A549 (cell line): ENCODE measurements at regions not wholly inside any gene's neighbourhood (a gene's known extent, or its start where the extent isn't known, plus 50 kb on each side); places are given as distances from the start of the nearest gene placed in this dataset.

Experiments
- ATAC-seq, 2 experiments: fragments of 200-7000 bp in 1 of 2; fragments of >200 bp in 1 of 2; cut with Nextera tagmentation in 1 of 2; cut with Tn5 transposase in 1 of 2; 3 replicates each; pipeline versions ENCODE4 v1.8.0 to v1.9.1; 2018 to 2020; ENCODE audit warnings: mild to moderate bottlenecking in 1 of 2, moderate library complexity in 1 of 2
- CTCF ChIA-PET: fragments of 300-600 bp; sonication (Branson Sonifier 250); formaldehyde crosslinking; extraction: SDS; loops from one replicate; lab custom pipeline; 2021; ENCODE audit warnings: antibody characterized with exemption, inconsistent platforms; lab: Yijun Ruan, JAX
- POLR2A ChIA-PET: fragments of 350-600 bp; formaldehyde crosslinking; extraction: SDS; loops from one replicate; lab custom pipeline; 2021; ENCODE audit warnings: antibody characterized with exemption, inconsistent platforms; lab: Yijun Ruan, JAX
- DNase-seq, 2 experiments: peaks; one replicate each; pipeline versions ENCODE4 v3.0.0 to v3.0.0-alpha.2; 2011 to 2016; ENCODE audit warnings: low read depth in 1 of 2, low spot score in 1 of 2
- FAIRE-seq: peaks from 2 replicates; lab custom pipeline; 2011; peaks lifted over from hg19 to GRCh38; lab: Jason Lieb, UNC
- H3K27ac ChIP-seq, 2 experiments: fragments of >200 bp; sonication (Bioruptor Twin); formaldehyde crosslinking; 3 replicates each; pipeline ENCODE4 v1.5.1; 2016 to 2017
- H3K4me1 ChIP-seq: fragments of >200 bp; sonication (Bioruptor Twin); formaldehyde crosslinking; 3 replicates; pipeline ENCODE4 v1.6.1; 2016
- H3K4me2 ChIP-seq: fragments of >200 bp; sonication (Bioruptor Twin); formaldehyde crosslinking; 3 replicates; pipeline ENCODE4 v1.6.1; 2016
- H3K4me3 ChIP-seq: fragments of >200 bp; sonication (Bioruptor Twin); formaldehyde crosslinking; 3 replicates; pipeline ENCODE4 v1.5.1; 2016
- H3K9me3 ChIP-seq: fragments of >200 bp; sonication (Bioruptor Twin); formaldehyde crosslinking; 3 replicates; pipeline ENCODE4 v1.6.1; 2016
- CBX2 ChIP-seq: fragments of 200-600 bp; sonication (generic); IDR thresholded peaks from 2 replicates; pipeline ENCODE4 v1.6.1; 2016; ENCODE audit warnings: low read depth, mild to moderate bottlenecking, borderline replicate concordance
- EHF ChIP-seq: fragments of 250-450 bp; sonication (Bioruptor Pico); IDR thresholded peaks from 2 replicates; pipeline ENCODE4 v1.5.0; 2020; ENCODE audit warnings: mild to moderate bottlenecking
- EHMT2 ChIP-seq: fragments of 200-600 bp; sonication (generic); IDR thresholded peaks from 2 replicates; pipeline ENCODE4 v1.6.1; 2016; ENCODE audit warnings: antibody characterized with exemption, low read depth, mild to moderate bottlenecking, moderate library complexity
- EP300 ChIP-seq, 2 experiments: fragments of >200 bp; sonication (Bioruptor Twin); formaldehyde crosslinking; IDR thresholded peaks; 2 replicates in 1 of 2; 3 replicates in 1 of 2; pipeline ENCODE4 v1.6.1; 2016 to 2017
- FOSB ChIP-seq: fragments of 250-450 bp; sonication (Bioruptor Pico); IDR thresholded peaks from 2 replicates; pipeline ENCODE4 v1.5.0; 2020; ENCODE audit warnings: mild to moderate bottlenecking, moderate library complexity
- FOSL2 ChIP-seq, 2 experiments: fragments of 450-650 bp in 1 of 2; fragments of >200 bp in 1 of 2; sonication (Bioruptor Twin) in 1 of 2; formaldehyde crosslinking; IDR thresholded peaks; 2 replicates each; pipeline versions ENCODE4 v1.5.0 to v1.6.1; 2016 to 2020; ENCODE audit warnings: mild to moderate bottlenecking in 1 of 2, moderate library complexity in 1 of 2
- HEYL ChIP-seq: fragments of 250-450 bp; sonication (Bioruptor Pico); IDR thresholded peaks from 2 replicates; pipeline ENCODE4 v1.8.0; 2021; ENCODE audit warnings: mild to moderate bottlenecking, moderate library complexity
- HOXB13 ChIP-seq: fragments of 250-450 bp; sonication (Bioruptor Pico); IDR thresholded peaks from 2 replicates; pipeline ENCODE4 v1.5.0; 2020; ENCODE audit warnings: low read depth, mild to moderate bottlenecking, moderate library complexity
- HOXB5 ChIP-seq: fragments of 250-450 bp; sonication (Bioruptor Pico); IDR thresholded peaks from 2 replicates; pipeline ENCODE4 v1.5.0; 2020; ENCODE audit warnings: mild to moderate bottlenecking, moderate library complexity
- JUN ChIP-seq, 2 experiments: fragments of >200 bp; sonication (Bioruptor Twin); formaldehyde crosslinking; IDR thresholded peaks; 2 replicates in 1 of 2; 3 replicates in 1 of 2; pipeline ENCODE4 v1.6.1; 2016 to 2017
- JUNB ChIP-seq: fragments of >200 bp; sonication (Bioruptor Twin); formaldehyde crosslinking; IDR thresholded peaks from 2 replicates; pipeline ENCODE4 v1.6.1; 2016
- KDM5A ChIP-seq: fragments of 200-600 bp; sonication (generic); IDR thresholded peaks from 2 replicates; pipeline ENCODE4 v1.6.1; 2016; ENCODE audit warnings: antibody characterized with exemption, mild to moderate bottlenecking
- MAZ ChIP-seq: fragments of 150-350 bp; IDR thresholded peaks from 2 replicates; pipeline ENCODE4 v1.6.1; 2014; ENCODE audit warnings: antibody characterized with exemption, low read depth, low read length, borderline replicate concordance
- MYC ChIP-seq: IDR thresholded peaks from 2 replicates; pipeline ENCODE4 v1.6.1; 2012; ENCODE audit warnings: mild to moderate bottlenecking, inconsistent platforms, low read length, improper control_type of control experiment, borderline replicate concordance
- NPAS2 ChIP-seq: fragments of 250-450 bp; sonication (Bioruptor Pico); IDR thresholded peaks from 2 replicates; pipeline ENCODE4 v1.8.0; 2022; ENCODE audit warnings: mild to moderate bottlenecking, moderate library complexity, borderline replicate concordance
- NR3C1 ChIP-seq: fragments of >200 bp; sonication (Bioruptor Twin); formaldehyde crosslinking; IDR thresholded peaks from 3 replicates; pipeline ENCODE4 v1.6.1; 2017
- RAD21 ChIP-seq, 2 experiments: fragments of >200 bp in 1 of 2; sonication (Bioruptor Twin) in 1 of 2; formaldehyde crosslinking in 1 of 2; IDR thresholded peaks in 1 of 2; conservative IDR thresholded peaks in 1 of 2; 2 replicates in 1 of 2; 3 replicates in 1 of 2; pipeline ENCODE4 v1.6.1; 2012 to 2018; ENCODE audit warnings: inconsistent platforms in 1 of 2
- RARB ChIP-seq: fragments of 250-450 bp; sonication (Bioruptor Pico); IDR thresholded peaks from 2 replicates; pipeline ENCODE4 v1.8.0; 2021; ENCODE audit warnings: mild to moderate bottlenecking, moderate library complexity
- RFX5 ChIP-seq: fragments of 450-650 bp; IDR thresholded peaks from 2 replicates; pipeline ENCODE4 v1.7.1; 2014; ENCODE audit warnings: antibody characterized with exemption, mild to moderate bottlenecking, moderate library complexity
- SMC3 ChIP-seq: fragments of >200 bp; sonication (Bioruptor Twin); formaldehyde crosslinking; IDR thresholded peaks from 3 replicates; pipeline ENCODE4 v1.6.1; 2018; ENCODE audit warnings: inconsistent platforms
- SREBF2 ChIP-seq: fragments of 450-650 bp; IDR thresholded peaks from 2 replicates; pipeline ENCODE4 v1.6.1; 2014; ENCODE audit warnings: mild to moderate bottlenecking, moderate library complexity
- ZC3H11A ChIP-seq: fragments of 450-650 bp; IDR thresholded peaks from 2 replicates; pipeline ENCODE4 v1.6.1; 2014; ENCODE audit warnings: antibody characterized with exemption, mild to moderate bottlenecking
- ZSCAN20 ChIP-seq: fragments of 250-450 bp; sonication (Bioruptor Pico); IDR thresholded peaks from 2 replicates; pipeline ENCODE4 v1.8.0; 2022; ENCODE audit warnings: mild to moderate bottlenecking, moderate library complexity
- WGBS: methylation state at CpG from one replicate; pipeline ENCODE4 v1.1.6; 2017; ENCODE audit errors: missing lambda C conversion rate; 5-methylcytosine and 5-hydroxymethylcytosine counted together
- TF ChIP-seq, protein P1 (sequence below): fragments of 150-350 bp; IDR thresholded peaks from 2 replicates; pipeline ENCODE4 v1.6.1; 2014; ENCODE audit warnings: low read depth, mild to moderate bottlenecking, low read length
- TF ChIP-seq, protein P2 (sequence below): fragments of >200 bp; sonication (Bioruptor Twin); formaldehyde crosslinking; IDR thresholded peaks from 3 replicates; pipeline ENCODE4 v1.5.1; 2016
- TF ChIP-seq, protein P3 (sequence below): IDR thresholded peaks from 2 replicates; pipeline ENCODE4 v1.6.1; 2012; ENCODE audit warnings: low read depth, borderline replicate concordance
- TF ChIP-seq, protein P4 (sequence below): fragments of >200 bp; sonication (Bioruptor Twin); formaldehyde crosslinking; IDR thresholded peaks from 3 replicates; pipeline ENCODE4 v1.6.1; 2016
- TF ChIP-seq, protein P5 (sequence below): fragments of >200 bp; sonication (Bioruptor Twin); formaldehyde crosslinking; IDR thresholded peaks from 2 replicates; pipeline ENCODE4 v1.6.1; 2016

DNA sequence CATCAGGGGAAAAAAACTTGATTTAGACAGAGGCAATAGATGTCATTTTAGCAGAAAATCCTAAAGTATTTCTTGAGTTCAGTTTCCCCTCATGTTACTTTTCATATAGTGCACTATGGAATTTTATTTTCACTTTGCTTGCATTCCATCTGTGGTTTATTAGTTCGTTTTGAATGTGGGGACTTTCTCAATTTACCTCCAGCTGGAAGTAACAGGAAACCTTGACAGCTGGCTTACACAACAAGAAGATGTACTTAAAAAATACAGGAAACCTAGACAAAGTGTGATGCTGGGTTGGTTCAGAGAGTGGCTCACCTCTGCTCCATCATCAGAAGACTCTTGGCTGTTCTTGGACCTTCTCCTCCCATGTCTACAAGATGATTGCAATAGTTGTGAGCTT, 567.0 kb downstream of the CETN3 start:
- DNase-seq (no peak), ATAC-seq (no peak), FAIRE-seq (no peak)
- no peaks in the 10 kb centered on the region for H3K9me3 ChIP-seq
- CTCF ChIA-PET, result no interaction called here
- no peaks in the 10 kb centered on the region for H3K4me1 ChIP-seq
- POLR2A ChIA-PET, result no interaction called here
- H3K4me3 ChIP-seq, result no peak overlapping the region
- no peak for TF ChIP-seq ZSCAN20 (CRISPR knock-in tag)
- TF ChIP-seq HOXB5, result no peak
- no peak for TF ChIP-seq EP300 (IDR thresholded peaks at IDR 0.05)
- TF ChIP-seq ZC3H11A, result no peak
- TF ChIP-seq JUN (IDR thresholded peaks at IDR 0.05), result no peak
- TF ChIP-seq, protein P1, sequence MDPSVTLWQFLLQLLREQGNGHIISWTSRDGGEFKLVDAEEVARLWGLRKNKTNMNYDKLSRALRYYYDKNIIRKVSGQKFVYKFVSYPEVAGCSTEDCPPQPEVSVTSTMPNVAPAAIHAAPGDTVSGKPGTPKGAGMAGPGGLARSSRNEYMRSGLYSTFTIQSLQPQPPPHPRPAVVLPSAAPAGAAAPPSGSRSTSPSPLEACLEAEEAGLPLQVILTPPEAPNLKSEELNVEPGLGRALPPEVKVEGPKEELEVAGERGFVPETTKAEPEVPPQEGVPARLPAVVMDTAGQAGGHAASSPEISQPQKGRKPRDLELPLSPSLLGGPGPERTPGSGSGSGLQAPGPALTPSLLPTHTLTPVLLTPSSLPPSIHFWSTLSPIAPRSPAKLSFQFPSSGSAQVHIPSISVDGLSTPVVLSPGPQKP, result no peak
- no peak for TF ChIP-seq CBX2
- TF ChIP-seq FOSL2 (IDR thresholded peaks at IDR 0.05), result no peak
- no peak for TF ChIP-seq FOSL2 (CRISPR knock-in tag; IDR thresholded peaks at IDR 0.05)
- no peak for TF ChIP-seq EHMT2
- no peak for TF ChIP-seq EHF
- no peak for TF ChIP-seq RARB (CRISPR knock-in tag)
- TF ChIP-seq, protein P2, sequence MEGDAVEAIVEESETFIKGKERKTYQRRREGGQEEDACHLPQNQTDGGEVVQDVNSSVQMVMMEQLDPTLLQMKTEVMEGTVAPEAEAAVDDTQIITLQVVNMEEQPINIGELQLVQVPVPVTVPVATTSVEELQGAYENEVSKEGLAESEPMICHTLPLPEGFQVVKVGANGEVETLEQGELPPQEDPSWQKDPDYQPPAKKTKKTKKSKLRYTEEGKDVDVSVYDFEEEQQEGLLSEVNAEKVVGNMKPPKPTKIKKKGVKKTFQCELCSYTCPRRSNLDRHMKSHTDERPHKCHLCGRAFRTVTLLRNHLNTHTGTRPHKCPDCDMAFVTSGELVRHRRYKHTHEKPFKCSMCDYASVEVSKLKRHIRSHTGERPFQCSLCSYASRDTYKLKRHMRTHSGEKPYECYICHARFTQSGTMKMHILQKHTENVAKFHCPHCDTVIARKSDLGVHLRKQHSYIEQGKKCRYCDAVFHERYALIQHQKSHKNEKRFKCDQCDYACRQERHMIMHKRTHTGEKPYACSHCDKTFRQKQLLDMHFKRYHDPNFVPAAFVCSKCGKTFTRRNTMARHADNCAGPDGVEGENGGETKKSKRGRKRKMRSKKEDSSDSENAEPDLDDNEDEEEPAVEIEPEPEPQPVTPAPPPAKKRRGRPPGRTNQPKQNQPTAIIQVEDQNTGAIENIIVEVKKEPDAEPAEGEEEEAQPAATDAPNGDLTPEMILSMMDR, result no peak
- TF ChIP-seq MYC, result no peak
- TF ChIP-seq, protein P3, sequence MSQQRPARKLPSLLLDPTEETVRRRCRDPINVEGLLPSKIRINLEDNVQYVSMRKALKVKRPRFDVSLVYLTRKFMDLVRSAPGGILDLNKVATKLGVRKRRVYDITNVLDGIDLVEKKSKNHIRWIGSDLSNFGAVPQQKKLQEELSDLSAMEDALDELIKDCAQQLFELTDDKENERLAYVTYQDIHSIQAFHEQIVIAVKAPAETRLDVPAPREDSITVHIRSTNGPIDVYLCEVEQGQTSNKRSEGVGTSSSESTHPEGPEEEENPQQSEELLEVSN, result no peak
- no peak for TF ChIP-seq KDM5A
- TF ChIP-seq, protein P4, sequence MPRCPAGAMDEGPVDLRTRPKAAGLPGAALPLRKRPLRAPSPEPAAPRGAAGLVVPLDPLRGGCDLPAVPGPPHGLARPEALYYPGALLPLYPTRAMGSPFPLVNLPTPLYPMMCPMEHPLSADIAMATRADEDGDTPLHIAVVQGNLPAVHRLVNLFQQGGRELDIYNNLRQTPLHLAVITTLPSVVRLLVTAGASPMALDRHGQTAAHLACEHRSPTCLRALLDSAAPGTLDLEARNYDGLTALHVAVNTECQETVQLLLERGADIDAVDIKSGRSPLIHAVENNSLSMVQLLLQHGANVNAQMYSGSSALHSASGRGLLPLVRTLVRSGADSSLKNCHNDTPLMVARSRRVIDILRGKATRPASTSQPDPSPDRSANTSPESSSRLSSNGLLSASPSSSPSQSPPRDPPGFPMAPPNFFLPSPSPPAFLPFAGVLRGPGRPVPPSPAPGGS, result no peak
- no peak for TF ChIP-seq NPAS2
- H3K27ac ChIP-seq, result no peak overlapping the region
- no peak overlapping the region for H3K4me2 ChIP-seq
- WGBS, result 3% methylated on average over 1 of the region's 1 CpG

DNA sequence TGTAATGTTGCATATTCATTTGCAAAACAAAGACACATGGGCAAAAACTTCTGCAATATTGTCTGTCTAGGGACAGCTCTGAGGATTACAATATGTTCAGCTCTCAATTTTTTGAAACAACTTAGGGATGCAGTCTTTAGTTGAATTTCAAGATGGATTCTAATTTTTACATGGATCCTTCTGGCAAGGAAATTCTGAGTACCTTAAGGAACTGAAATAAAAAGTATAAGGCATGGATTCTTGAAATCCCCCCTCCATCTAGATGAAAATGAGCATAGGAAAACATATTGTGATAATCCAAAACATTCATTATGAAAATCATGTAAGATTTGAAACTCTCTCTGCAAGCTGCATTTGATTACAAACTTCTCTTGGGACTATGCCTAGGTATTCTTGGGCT, 568.6 kb downstream of the CETN3 start:
- Histone ChIP-seq H3K9me3 (no peaks in the 10 kb centered on the region), H3K4me1 (no peaks in the 10 kb centered on the region), H3K4me3 (no peak overlapping the region), H3K27ac (no peak overlapping the region), H3K4me2 (no peak overlapping the region)
- no peak for TF ChIP-seq NPAS2
- no peak for TF ChIP-seq JUN (IDR thresholded peaks at IDR 0.05)
- TF ChIP-seq SREBF2, result no peak
- no peak for TF ChIP-seq RFX5
- TF ChIP-seq, protein P1, result no peak
- TF ChIP-seq HEYL (CRISPR knock-in tag), result no peak
- TF ChIP-seq KDM5A, result no peak
- TF ChIP-seq EHF, result no peak
- TF ChIP-seq JUNB, result no peak
- no peak for TF ChIP-seq NR3C1
- TF ChIP-seq RAD21 (conservative IDR thresholded peaks at IDR 0.05 in 1 of 2, IDR thresholded peaks at IDR 0.05 in 1 of 2), result no peak
- no peak for TF ChIP-seq FOSB (CRISPR knock-in tag)
- TF ChIP-seq FOSL2 (IDR thresholded peaks at IDR 0.05), result no peak
- TF ChIP-seq FOSL2 (CRISPR knock-in tag; IDR thresholded peaks at IDR 0.05), result no peak
- no peak for TF ChIP-seq HOXB13 (CRISPR knock-in tag)
- TF ChIP-seq, protein P3, result no peak
- no peak for TF ChIP-seq MAZ
- TF ChIP-seq, protein P4, result no peak
- TF ChIP-seq, protein P5, sequence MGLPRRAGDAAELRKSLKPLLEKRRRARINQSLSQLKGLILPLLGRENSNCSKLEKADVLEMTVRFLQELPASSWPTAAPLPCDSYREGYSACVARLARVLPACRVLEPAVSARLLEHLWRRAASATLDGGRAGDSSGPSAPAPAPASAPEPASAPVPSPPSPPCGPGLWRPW, result no peak
- no peak for TF ChIP-seq SMC3
- TF ChIP-seq EHMT2, result no peak
- CTCF ChIA-PET, result no interaction called here
- ATAC-seq (no peak), FAIRE-seq (no peak), DNase-seq (no peak)
- POLR2A ChIA-PET, result no interaction called here
